ENCODE measurements at regions not wholly inside any gene's neighbourhood (a gene's known extent, or its start where the extent isn't known, plus 50 kb on each side); places are given as distances from the start of the nearest gene placed in this dataset.
A peak's percentile ranks its signal among the peaks of the same experiment; 100 is the strongest.

- ATAC-seq (ENCODE audit: low FRiP score in 2 of 2) = peak in 1 of 2 donors; percentile 62
- Histone ChIP-seq H3K4me3 (no peak overlapping the region), H3K9me3 (no peaks in the 10 kb centered on the region), H3K27me3 (no peaks in the 10 kb centered on the region), H3K4me1 (peaks cover 45 to 78% (median 50%) of the 10 kb centered on the region in 4 donors), H3K36me3 (peaks cover 0 to 6% (median 0%) of the 10 kb centered on the region in 4 donors), H3K27ac (peak overlapping the region in 1 of 4 donors; percentile 22)
- DNase-seq = peak in 1 of 2 donors; percentile 67
- TF ChIP-seq POLR2A (IDR thresholded peaks at IDR 0.05) (no peak), POLR2AphosphoS5 (IDR thresholded peaks at IDR 0.05) (no peak), CTCF (IDR thresholded peaks at IDR 0.05) (peak in 3 of 6 experiments; percentile 38 to 52 (median 48))
- WGBS, 2 donors = 62 to 66% methylated on average over 7 of the region's 7 CpGs
Observed at GRCh38 chr14:73777420-73777819, 63.2 kb upstream of the PNMA1 start.

GRCh38 chr14:73776194-73776537 lies 62.0 kb upstream of the PNMA1 start:
- no peak for ATAC-seq (ENCODE audit: low FRiP score in 2 of 2)
- Histone ChIP-seq H3K36me3 (peaks cover 0 to 12% (median 0%) of the 10 kb centered on the region in 4 donors), H3K4me1 (peaks cover 54 to 82% (median 59%) of the 10 kb centered on the region in 4 donors), H3K27me3 (no peaks in the 10 kb centered on the region), H3K9me3 (no peaks in the 10 kb centered on the region), H3K4me3 (no peak overlapping the region), H3K27ac (peak overlapping the region in 1 of 4 donors; percentile 69)
- DNase-seq = no peak
- 78 to 94% methylated on average over 3 of the region's 3 CpGs for WGBS, 2 donors
- TF ChIP-seq CTCF (IDR thresholded peaks at IDR 0.05) (no peak), POLR2AphosphoS5 (IDR thresholded peaks at IDR 0.05) (no peak), EP300 (IDR thresholded peaks at IDR 0.05) (no peak), POLR2A (IDR thresholded peaks at IDR 0.05) (no peak)

GRCh38 chr14:73775339-73776193 lies 61.4 kb upstream of the PNMA1 start:
- 82 to 89% methylated on average over 10 of the region's 10 CpGs for WGBS, 2 donors
- Histone ChIP-seq H3K9me3 (no peaks in the 10 kb centered on the region), H3K4me3 (no peak overlapping the region), H3K36me3 (peaks cover 0 to 13% (median 0%) of the 10 kb centered on the region in 4 donors), H3K27ac (peak overlapping the region in 3 of 4 donors; percentile 0 to 77 (median 69)), H3K4me1 (peaks cover 60 to 88% (median 65%) of the 10 kb centered on the region in 4 donors), H3K27me3 (no peaks in the 10 kb centered on the region)
- TF ChIP-seq CTCF (IDR thresholded peaks at IDR 0.05) = no peak
- DNase-seq (no peak), ATAC-seq (ENCODE audit: low FRiP score in 2 of 2) (no peak)

GRCh38 chr14:73774671-73775070 lies 60.5 kb upstream of the PNMA1 start:
- no peaks in the 10 kb centered on the region for H3K27me3 ChIP-seq
- DNase-seq (no peak), ATAC-seq (ENCODE audit: low FRiP score in 2 of 2) (no peak)
- H3K4me3 ChIP-seq = no peak overlapping the region
- H3K9me3 ChIP-seq = no peaks in the 10 kb centered on the region
- peaks cover 69 to 92% (median 74%) of the 10 kb centered on the region in 4 donors for H3K4me1 ChIP-seq
- H3K36me3 ChIP-seq = peaks cover 0 to 10% (median 0%) of the 10 kb centered on the region in 4 donors
- TF ChIP-seq CTCF (IDR thresholded peaks at IDR 0.05) = no peak
- TF ChIP-seq POLR2AphosphoS5 (IDR thresholded peaks at IDR 0.05) = no peak
- TF ChIP-seq EP300 (IDR thresholded peaks at IDR 0.05) = no peak
- no peak for TF ChIP-seq POLR2A (IDR thresholded peaks at IDR 0.05)
- H3K27ac ChIP-seq = peak overlapping the region; percentile 6 to 77 (median 42)
- 92% methylated on average over 2 of the region's 2 CpGs; no CpG with 5 or more reads in 1 of the 2 donors for WGBS, 2 donors

GRCh38 chr14:73774241-73774570 lies 60.0 kb upstream of the PNMA1 start:
- Histone ChIP-seq H3K27ac (peak overlapping the region in 3 of 4 donors; percentile 6 to 77 (median 69)), H3K36me3 (peaks cover 0 to 10% (median 0%) of the 10 kb centered on the region in 4 donors), H3K9me3 (no peaks in the 10 kb centered on the region), H3K4me1 (peaks cover 74 to 94% (median 78%) of the 10 kb centered on the region in 4 donors), H3K27me3 (no peaks in the 10 kb centered on the region), H3K4me3 (no peak overlapping the region)
- WGBS, 2 donors = 41 to 45% methylated on average over 3 of the region's 3 CpGs
- DNase-seq (no peak), ATAC-seq (ENCODE audit: low FRiP score in 2 of 2) (no peak)
- TF ChIP-seq EP300 (IDR thresholded peaks at IDR 0.05) (no peak), POLR2A (IDR thresholded peaks at IDR 0.05) (no peak), POLR2AphosphoS5 (IDR thresholded peaks at IDR 0.05) (no peak), CTCF (IDR thresholded peaks at IDR 0.05) (no peak)

Measured in upper lobe of left lung (tissue), 6 donors.